Endothelial cell of umbilical vein (primary cell): ENCODE measurements at regions not wholly inside any gene's neighbourhood (a gene's known extent, or its start where the extent isn't known, plus 50 kb on each side); places are given as distances from the start of the nearest gene placed in this dataset.

Source experiments
- BruUV-seq: library from RNA; stranded (reverse); fragments of 400-500 nt; replicated peaks from 2 replicates; lab custom pipeline; 2021; lab: Mats Ljungman, UMichigan
- CTCF ChIA-PET: fragments of 300-600, 350-600 bp; sonication (Branson Sonifier 250); formaldehyde crosslinking; loops from one replicate; lab custom pipeline; 2021; ENCODE audit warnings: antibody characterized with exemption, inconsistent platforms; lab: Charles Lee
- POLR2A ChIA-PET: fragments of 300-600, 350-600 bp; sonication (Branson Sonifier 250); formaldehyde crosslinking; loops from one replicate; lab custom pipeline; 2021; ENCODE audit warnings: antibody characterized with exemption, inconsistent platforms; lab: Charles Lee
- DNase-seq: peaks from one replicate; pipeline ENCODE4 v3.0.0-alpha.2; 2011; ENCODE audit warnings: low read depth, low spot score
- FAIRE-seq: peaks from 2 replicates; lab custom pipeline; 2011; peaks lifted over from hg19 to GRCh38; lab: Jason Lieb, UNC
- H2AFZ ChIP-seq: 2 replicates; pipeline ENCODE4 v1.6.0; 2012; ENCODE audit warnings: low read depth, low read length, control low read depth, inconsistent platforms
- H3K27ac ChIP-seq: 2 replicates; pipeline ENCODE4 v1.5.1; 2011; ENCODE audit warnings: low read depth, mild to moderate bottlenecking, control low read depth, low read length, moderate library complexity; ENCODE audit not compliant: insufficient read depth
- H3K27me3 ChIP-seq, 2 experiments: 2 replicates each; pipeline versions ENCODE4 v1.6.0 to v1.6.1; 2011; ENCODE audit warnings: low read length in 2 of 2, mixed read lengths in 1 of 2; ENCODE audit not compliant: control insufficient read depth in 2 of 2, insufficient read depth in 2 of 2
- H3K36me3 ChIP-seq, 2 experiments: 2 replicates in 1 of 2; 3 replicates in 1 of 2; pipeline ENCODE4 v1.5.1; 2011; ENCODE audit warnings: low read length in 2 of 2, mild to moderate bottlenecking in 1 of 2, moderate library complexity in 1 of 2; ENCODE audit not compliant: control insufficient read depth in 2 of 2, insufficient read depth in 2 of 2; ENCODE audit errors: extremely low read depth in 1 of 2
- H3K4me1 ChIP-seq: 3 replicates; pipeline ENCODE4 v1.5.1; 2011; ENCODE audit warnings: mild to moderate bottlenecking, low read length; ENCODE audit not compliant: control insufficient read depth, insufficient read depth; ENCODE audit errors: extremely low read depth
- H3K4me2 ChIP-seq: 2 replicates; pipeline ENCODE4 v1.6.1; 2011; ENCODE audit warnings: low read length, control low read depth, mixed read lengths; ENCODE audit not compliant: insufficient read depth
- H3K4me3 ChIP-seq, 3 experiments: fragments of 200-600 bp in 1 of 3; sonication (generic), shearing (Covaris generic) in 1 of 3; replicated peaks in 1 of 3; 2 replicates each; pipeline ENCODE4 v1.5.1; 2011 to 2016; ENCODE audit warnings: control low read depth in 3 of 3, low read length in 3 of 3, mild to moderate bottlenecking in 2 of 3, inconsistent platforms in 1 of 3, low read depth in 1 of 3, moderate library complexity in 1 of 3; ENCODE audit not compliant: insufficient read depth in 1 of 3
- H3K79me2 ChIP-seq: 2 replicates; pipeline ENCODE4 v1.6.0; 2012; ENCODE audit warnings: low read length, inconsistent platforms; ENCODE audit not compliant: control insufficient read depth, insufficient read depth
- H3K9ac ChIP-seq: replicated peaks from 2 replicates; pipeline ENCODE3; 2011; ENCODE audit warnings: low read length, control low read depth; ENCODE audit not compliant: insufficient read depth; ENCODE audit errors: extremely low read depth
- H3K9me1 ChIP-seq: replicated peaks from 3 replicates; pipeline ENCODE4 v1.6.0; 2011; ENCODE audit warnings: mild to moderate bottlenecking, low read length; ENCODE audit not compliant: control insufficient read depth, insufficient read depth; ENCODE audit errors: extremely low read depth
- H3K9me3 ChIP-seq: replicated peaks from 2 replicates; pipeline ENCODE4 v1.5.1; 2012; ENCODE audit warnings: low read length, inconsistent platforms; ENCODE audit not compliant: control insufficient read depth, insufficient read depth
- H4K20me1 ChIP-seq: replicated peaks from 2 replicates; pipeline ENCODE3; 2011; ENCODE audit warnings: mild to moderate bottlenecking, low read length; ENCODE audit not compliant: control insufficient read depth, insufficient read depth; ENCODE audit errors: extremely low read depth
- EZH2 ChIP-seq: IDR thresholded peaks from 2 replicates; pipeline ENCODE4 v1.6.1; 2012; ENCODE audit warnings: borderline replicate concordance, low read depth, mild to moderate bottlenecking, moderate library complexity, low read length, inconsistent platforms; ENCODE audit not compliant: severe bottlenecking
- FOS ChIP-seq: IDR thresholded peaks from 2 replicates; pipeline ENCODE4 v1.6.1; 2011; ENCODE audit warnings: mild to moderate bottlenecking, low read length, moderate library complexity, borderline replicate concordance; ENCODE audit not compliant: insufficient read depth
- GATA2 ChIP-seq: IDR thresholded peaks from 2 replicates; pipeline ENCODE4 v1.7.0; 2011; ENCODE audit warnings: low read depth, mild to moderate bottlenecking, moderate library complexity, mixed read lengths, low read length; ENCODE audit not compliant: insufficient read length, insufficient read depth
- JUN ChIP-seq: IDR thresholded peaks from 2 replicates; pipeline ENCODE4 v1.6.1; 2011; ENCODE audit warnings: borderline replicate concordance, low read depth; ENCODE audit not compliant: insufficient read length, insufficient read depth
- MYC ChIP-seq: IDR thresholded peaks from one replicate; pipeline ENCODE4 v1.6.1; 2011; ENCODE audit warnings: mild to moderate bottlenecking, low read depth, low read length
- POLR2A ChIP-seq: IDR thresholded peaks from 2 replicates; pipeline ENCODE4 v1.6.1; 2012; ENCODE audit warnings: low read depth, mild to moderate bottlenecking, control low read depth, low read length
- POLR2AphosphoS5 ChIP-seq: IDR thresholded peaks from 2 replicates; pipeline ENCODE4 v1.6.1; 2012; ENCODE audit warnings: low read depth, mild to moderate bottlenecking, control low read depth, low read length, moderate library complexity; ENCODE audit not compliant: insufficient read depth
- dilution Hi-C: fragments of 300-500 bp; cut with MboI; formaldehyde crosslinking; loops from one replicate; pipeline ENCODE4 v1.15.0; 2019; ENCODE audit warnings: low sequenced_read_pairs; ENCODE audit not compliant: extremely low pct_ligation_motif_present
- intact Hi-C: fragments of 100-400 bp; cut with micrococcal nuclease; formaldehyde crosslinking; loops from one replicate; pipeline ENCODE4 v1.10.0; 2022
- TF ChIP-seq, protein P1 (sequence below): IDR thresholded peaks from 2 replicates; pipeline ENCODE4 v1.6.1; 2011; ENCODE audit not compliant: insufficient read depth, insufficient read length
- TF ChIP-seq, protein P2 (sequence below), 2 donors: IDR thresholded peaks; 1 replicate in 1 of 2; 2 replicates in 1 of 2; pipeline ENCODE4 v1.5.1; 2011; ENCODE audit warnings: low read length in 2 of 2, mild to moderate bottlenecking in 2 of 2, moderate library complexity in 2 of 2, control low read depth in 1 of 2, inconsistent platforms in 1 of 2, low read depth in 1 of 2; ENCODE audit not compliant: insufficient read depth in 1 of 2; ENCODE audit errors: extremely low read depth in 1 of 2

- no peak overlapping the region for H3K9ac ChIP-seq
- dilution Hi-C loops: no loop called here
- no peaks in the 10 kb centered on the region for H3K9me1 ChIP-seq
- no peak overlapping the region for H2AFZ ChIP-seq
- intact Hi-C loops: no loop called here
- H3K27ac ChIP-seq: no peak overlapping the region
- H3K79me2 ChIP-seq: no peaks in the 10 kb centered on the region
- no peaks in the 10 kb centered on the region for H3K36me3 ChIP-seq
- ChIA-PET CTCF (no interaction called here), POLR2A (no interaction called here)
- H4K20me1 ChIP-seq: no peaks in the 10 kb centered on the region
- no peaks in the 10 kb centered on the region for H3K4me1 ChIP-seq
- no TSS peak for BruUV-seq
- no peak for TF ChIP-seq POLR2A
- TF ChIP-seq FOS: no peak
- TF ChIP-seq POLR2AphosphoS5: no peak
- TF ChIP-seq JUN: no peak
- no peak for TF ChIP-seq GATA2
- TF ChIP-seq, protein P1, sequence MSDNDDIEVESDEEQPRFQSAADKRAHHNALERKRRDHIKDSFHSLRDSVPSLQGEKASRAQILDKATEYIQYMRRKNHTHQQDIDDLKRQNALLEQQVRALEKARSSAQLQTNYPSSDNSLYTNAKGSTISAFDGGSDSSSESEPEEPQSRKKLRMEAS: no peak
- no peak for TF ChIP-seq MYC
- TF ChIP-seq, protein P2, sequence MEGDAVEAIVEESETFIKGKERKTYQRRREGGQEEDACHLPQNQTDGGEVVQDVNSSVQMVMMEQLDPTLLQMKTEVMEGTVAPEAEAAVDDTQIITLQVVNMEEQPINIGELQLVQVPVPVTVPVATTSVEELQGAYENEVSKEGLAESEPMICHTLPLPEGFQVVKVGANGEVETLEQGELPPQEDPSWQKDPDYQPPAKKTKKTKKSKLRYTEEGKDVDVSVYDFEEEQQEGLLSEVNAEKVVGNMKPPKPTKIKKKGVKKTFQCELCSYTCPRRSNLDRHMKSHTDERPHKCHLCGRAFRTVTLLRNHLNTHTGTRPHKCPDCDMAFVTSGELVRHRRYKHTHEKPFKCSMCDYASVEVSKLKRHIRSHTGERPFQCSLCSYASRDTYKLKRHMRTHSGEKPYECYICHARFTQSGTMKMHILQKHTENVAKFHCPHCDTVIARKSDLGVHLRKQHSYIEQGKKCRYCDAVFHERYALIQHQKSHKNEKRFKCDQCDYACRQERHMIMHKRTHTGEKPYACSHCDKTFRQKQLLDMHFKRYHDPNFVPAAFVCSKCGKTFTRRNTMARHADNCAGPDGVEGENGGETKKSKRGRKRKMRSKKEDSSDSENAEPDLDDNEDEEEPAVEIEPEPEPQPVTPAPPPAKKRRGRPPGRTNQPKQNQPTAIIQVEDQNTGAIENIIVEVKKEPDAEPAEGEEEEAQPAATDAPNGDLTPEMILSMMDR (IDR thresholded peaks at IDR 0.05; ENCODE audit: extremely low read depth in 1 of 2, insufficient read depth in 1 of 2, low read depth in 1 of 2, low read length in 2 of 2): no peak
- TF ChIP-seq EZH2: no peak
- no peak overlapping the region for H3K4me3 ChIP-seq
- H3K4me2 ChIP-seq: no peak overlapping the region
- H3K27me3 ChIP-seq: no peaks in the 10 kb centered on the region
- FAIRE-seq (no peak), DNase-seq (no peak)
- no peaks in the 10 kb centered on the region for H3K9me3 ChIP-seq
These were observed 1190.3 kb downstream of the EFNB2 start for GRCh38 chr13:105345131-105345530.
